AG04449 (cell line): ENCODE measurements at regions not wholly inside any gene's neighbourhood (a gene's known extent, or its start where the extent isn't known, plus 50 kb on each side); places are given as distances from the start of the nearest gene placed in this dataset.
"Not testable (repeated sequence)": the region's sequence is repeated elsewhere in the genome, so short reads cannot be mapped to it uniquely, and the experiment has no call there.

ENCODE experiments used
- CTCF ChIA-PET: fragments of 350-600 bp; formaldehyde crosslinking; extraction: SDS; loops from one replicate; lab custom pipeline; 2021; ENCODE audit warnings: antibody characterized with exemption; lab: Yijun Ruan, JAX
- POLR2A ChIA-PET: fragments of 400-600, 350-600 bp; formaldehyde crosslinking; extraction: SDS; loops from one replicate; lab custom pipeline; 2020; ENCODE audit warnings: antibody characterized with exemption, inconsistent platforms; lab: Yijun Ruan, JAX
- DNase-seq: peaks from one replicate; pipeline ENCODE4 v3.0.0-alpha.2; 2010; ENCODE audit warnings: low read depth, low spot score
- H3K4me3 ChIP-seq: 2 replicates; pipeline ENCODE4 v1.5.1; 2011; ENCODE audit warnings: low read depth, mild to moderate bottlenecking, control low read depth, low read length
- CTCF ChIP-seq: IDR thresholded peaks from one replicate; pipeline ENCODE4 v1.5.1; 2011; ENCODE audit warnings: mild to moderate bottlenecking, moderate library complexity, low read length, control low read depth, inconsistent platforms; ENCODE audit not compliant: insufficient read depth; ENCODE audit errors: missing control alignments

GRCh38 chr12:27133022-27133590 is 50.7 kb upstream of the C12orf71 start:
- H3K4me3 ChIP-seq = no peak overlapping the region
- ChIA-PET CTCF (interaction anchor here (1.2 kb wide), 1 partner anchor 10 kb away, joined by 4 read pairs; no protein-coding TSS in a partner anchor), POLR2A (no interaction called here)
- no peak for TF ChIP-seq CTCF
- DNase-seq = no peak

- no peak for TF ChIP-seq CTCF
- DNase-seq = no peak
- no peak overlapping the region for H3K4me3 ChIP-seq
- ChIA-PET POLR2A (no interaction called here), CTCF (interaction anchor here (0.6 to 3.3 kb wide), 5 partner anchors 9 to 124 kb away, joined by 3 to 32 read pairs (median 4); no protein-coding TSS in a partner anchor)
These were observed 58.1 kb upstream of the C12orf71 start for GRCh38 chr12:27140478-27140969.

GRCh38 chr12:27142101-27142721 is 59.8 kb upstream of the C12orf71 start:
- CTCF ChIA-PET = interaction anchor here (0.6 to 3.3 kb wide), 40 partner anchors 8 to 249 kb away, joined by 3 to 32 read pairs (median 3); no protein-coding TSS in a partner anchor
- TF ChIP-seq CTCF = peak; percentile 86
- DNase-seq = peak; percentile 28
- POLR2A ChIA-PET = no interaction called here
- no peak overlapping the region for H3K4me3 ChIP-seq

- ChIA-PET POLR2A (no interaction called here), CTCF (interaction anchor here (0.9 to 2.3 kb wide), 8 partner anchors 10 to 163 kb away, joined by 3 to 7 read pairs (median 3); no protein-coding TSS in a partner anchor)
- no peak for DNase-seq
- no peak overlapping the region for H3K4me3 ChIP-seq
- no peak for TF ChIP-seq CTCF
These were observed 61.1 kb upstream of the C12orf71 start for GRCh38 chr12:27143256-27144069.

DNA sequence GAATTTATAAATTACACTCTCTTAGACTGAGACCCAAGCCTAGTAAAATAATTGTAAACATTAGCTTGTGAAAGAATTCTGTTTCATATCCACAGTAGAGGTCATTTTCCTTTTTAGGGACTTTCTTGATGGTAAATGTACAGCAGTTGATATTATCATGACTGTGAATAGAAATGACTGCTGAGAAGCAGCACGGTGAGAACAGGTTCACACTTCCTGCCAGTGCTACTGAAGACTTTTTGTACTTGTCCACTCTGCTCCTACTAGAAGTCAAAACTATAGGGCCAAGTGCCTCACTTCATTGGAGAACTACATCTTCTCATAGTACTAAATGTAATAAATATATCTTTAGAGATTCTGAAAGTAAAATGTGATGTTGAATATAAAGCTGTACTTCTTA is 63.3 kb upstream of the C12orf71 start:
- DNase-seq, POLR2A ChIA-PET, H3K4me3 ChIP-seq: not testable (repeated sequence)
- CTCF ChIA-PET = interaction anchor here (0.6 kb wide), 1 partner anchor 28 kb away, joined by 4 read pairs; no protein-coding TSS in a partner anchor

GRCh38 chr12:27148373-27148772 is 66.0 kb upstream of the C12orf71 start:
- TF ChIP-seq CTCF = no peak
- no peak for DNase-seq
- ChIA-PET CTCF (no interaction called here), POLR2A (no interaction called here)
- H3K4me3 ChIP-seq = no peak overlapping the region
